Sigmoid colon (tissue), 4 donors: ENCODE measurements at regions not wholly inside any gene's neighbourhood (a gene's known extent, or its start where the extent isn't known, plus 50 kb on each side); places are given as distances from the start of the nearest gene placed in this dataset.

Source experiments
- CTCF ChIP-seq, 4 experiments: fragments of 450-650 bp in 3 of 4; fragments of 200-600 bp in 1 of 4; IDR thresholded peaks; one replicate each; pipeline ENCODE4 v1.5.1; 2016 to 2019; ENCODE audit warnings: antibody characterized with exemption in 4 of 4, mild to moderate bottlenecking in 3 of 4, moderate library complexity in 2 of 4
- EP300 ChIP-seq, 4 donors: sonication (generic); formaldehyde crosslinking; IDR thresholded peaks; one replicate each; pipeline ENCODE4 v1.6.1; 2017; ENCODE audit warnings: antibody characterized with exemption in 4 of 4
- POLR2A ChIP-seq, 2 donors: fragments of 450-650 bp; IDR thresholded peaks; one replicate each; pipeline ENCODE4 v1.6.1; 2016; ENCODE audit warnings: antibody characterized with exemption in 2 of 2, mild to moderate bottlenecking in 2 of 2, moderate library complexity in 2 of 2
- POLR2AphosphoS5 ChIP-seq, 4 donors: sonication (generic); formaldehyde crosslinking; IDR thresholded peaks; one replicate each; pipeline ENCODE4 v1.6.1; 2017; ENCODE audit warnings: antibody characterized with exemption in 4 of 4

GRCh38 chr9:115687356-115687755, 466.2 kb upstream of the PAPPA start:
- TF ChIP-seq CTCF (IDR thresholded peaks at IDR 0.05) (no peak), POLR2A (IDR thresholded peaks at IDR 0.05) (no peak), POLR2AphosphoS5 (IDR thresholded peaks at IDR 0.05) (no peak), EP300 (IDR thresholded peaks at IDR 0.05) (no peak)
